IMR-90 (cell line): ENCODE measurements at regions not wholly inside any gene's neighbourhood (a gene's known extent, or its start where the extent isn't known, plus 50 kb on each side); places are given as distances from the start of the nearest gene placed in this dataset.

Experiments used
- ATAC-seq: fragments of 200-7000 bp; cut with Tn5 transposase; 2 replicates; pipeline ENCODE4 v1.9.1; 2020; ENCODE audit warnings: low read depth, mild to moderate bottlenecking, moderate library complexity
- BruUV-seq: library from RNA; stranded (reverse); fragments of 400-500 nt; replicated peaks from 2 replicates; lab custom pipeline; 2021; lab: Mats Ljungman, UMichigan
- CTCF ChIA-PET: fragments of 300-600 bp; formaldehyde crosslinking; extraction: SDS; loops from one replicate; lab custom pipeline; 2021; ENCODE audit warnings: antibody characterized with exemption; lab: Yijun Ruan, JAX
- POLR2A ChIA-PET: fragments of 300-600 bp; sonication (Branson Sonifier 250); formaldehyde crosslinking; loops from one replicate; lab custom pipeline; 2022; ENCODE audit warnings: antibody characterized with exemption; ENCODE audit not compliant: unreplicated experiment; lab: Charles Lee
- DNase-seq: peaks from one replicate; pipeline ENCODE4 v3.0.0; 2013
- H2AFZ ChIP-seq: replicated peaks from 2 replicates; pipeline ENCODE3; 2013; ENCODE audit warnings: low read length, mild to moderate bottlenecking; ENCODE audit not compliant: poor library complexity
- H2AK5ac ChIP-seq: 2 replicates; pipeline ENCODE4 v1.6.1; 2013; ENCODE audit warnings: low read depth, low read length, inconsistent platforms
- H2AK9ac ChIP-seq: replicated peaks from 2 replicates; pipeline ENCODE3; 2013; ENCODE audit warnings: mild to moderate bottlenecking, low read depth, low read length, moderate library complexity; ENCODE audit not compliant: poor library complexity
- H2BK120ac ChIP-seq: 2 replicates; pipeline ENCODE4 v1.6.1; 2013; ENCODE audit warnings: low read depth, low read length, inconsistent platforms
- H2BK15ac ChIP-seq: 3 replicates; pipeline ENCODE4 v1.6.1; 2013; ENCODE audit warnings: low read depth, low read length, inconsistent platforms
- H2BK20ac ChIP-seq: 2 replicates; pipeline ENCODE4 v1.6.1; 2013; ENCODE audit warnings: low read depth, mild to moderate bottlenecking, inconsistent platforms, low read length, moderate library complexity
- H2BK5ac ChIP-seq: 2 replicates; pipeline ENCODE4 v1.6.1; 2013; ENCODE audit warnings: mild to moderate bottlenecking, low read depth, low read length, inconsistent platforms; ENCODE audit not compliant: poor library complexity, severe bottlenecking
- H3K14ac ChIP-seq: replicated peaks from 2 replicates; pipeline ENCODE4 v1.6.1; 2013; ENCODE audit warnings: low read depth, low read length, inconsistent platforms
- H3K18ac ChIP-seq: 2 replicates; pipeline ENCODE4 v1.6.1; 2013; ENCODE audit warnings: low read depth, low read length, control low read depth
- H3K23ac ChIP-seq: 2 replicates; pipeline ENCODE4 v1.6.1; 2013; ENCODE audit warnings: low read depth, low read length, inconsistent platforms
- H3K27ac ChIP-seq: 2 replicates; pipeline ENCODE4 v1.5.1; 2013; ENCODE audit warnings: mild to moderate bottlenecking, control low read depth, low read length; ENCODE audit not compliant: insufficient read depth
- H3K27me3 ChIP-seq: 2 replicates; pipeline ENCODE4 v1.6.1; 2013; ENCODE audit warnings: low read length; ENCODE audit not compliant: control insufficient read depth, insufficient read depth
- H3K36me3 ChIP-seq: 2 replicates; pipeline ENCODE4 v1.6.1; 2013; ENCODE audit warnings: low read length, mixed read lengths; ENCODE audit not compliant: control insufficient read depth, insufficient read depth
- H3K4ac ChIP-seq: 2 replicates; pipeline ENCODE4 v1.6.1; 2013; ENCODE audit warnings: low read depth, low read length, inconsistent platforms
- H3K4me1 ChIP-seq: 2 replicates; pipeline ENCODE4 v1.6.1; 2013; ENCODE audit warnings: low read length, mixed read lengths; ENCODE audit not compliant: control insufficient read depth, insufficient read depth
- H3K4me2 ChIP-seq: 2 replicates; pipeline ENCODE4 v1.6.1; 2013; ENCODE audit warnings: low read depth, mild to moderate bottlenecking, control low read depth, low read length, moderate library complexity
- H3K4me3 ChIP-seq: 2 replicates; pipeline ENCODE4 v1.5.1; 2013; ENCODE audit warnings: low read depth, mild to moderate bottlenecking, control low read depth, low read length, moderate library complexity; ENCODE audit not compliant: insufficient read depth
- H3K56ac ChIP-seq: 2 replicates; pipeline ENCODE4 v1.6.1; 2013; ENCODE audit warnings: low read length, inconsistent platforms; ENCODE audit not compliant: insufficient read depth; ENCODE audit errors: extremely low read depth
- H3K79me1 ChIP-seq, 2 experiments: 2 replicates each; pipeline ENCODE4 v1.6.1; 2013; ENCODE audit warnings: low read length in 2 of 2, inconsistent platforms in 1 of 2, low read depth in 1 of 2
- H3K9ac ChIP-seq: 2 replicates; pipeline ENCODE4 v1.6.1; 2013; ENCODE audit warnings: low read depth, low read length, control low read depth
- H3K9me1 ChIP-seq: 2 replicates; pipeline ENCODE4 v1.6.1; 2013; ENCODE audit warnings: low read length, inconsistent platforms; ENCODE audit not compliant: insufficient read depth
- H3K9me3 ChIP-seq: 2 replicates; pipeline ENCODE4 v1.6.1; 2013; ENCODE audit warnings: low read length; ENCODE audit not compliant: control insufficient read depth, insufficient read depth
- H4K20me1 ChIP-seq: 2 replicates; pipeline ENCODE4 v1.6.1; 2013; ENCODE audit warnings: low read length, inconsistent platforms; ENCODE audit not compliant: insufficient read depth
- H4K5ac ChIP-seq: 2 replicates; pipeline ENCODE4 v1.6.1; 2013; ENCODE audit warnings: mild to moderate bottlenecking, low read depth, low read length, control low read depth
- H4K8ac ChIP-seq, 2 experiments: 2 replicates each; pipeline ENCODE4 v1.6.1; 2013; ENCODE audit warnings: low read depth in 2 of 2, low read length in 2 of 2, control low read depth in 1 of 2, inconsistent platforms in 1 of 2
- H4K91ac ChIP-seq: 2 replicates; pipeline ENCODE4 v1.6.1; 2013; ENCODE audit warnings: low read depth, low read length, inconsistent platforms; ENCODE audit not compliant: insufficient read depth
- BHLHE40 ChIP-seq: fragments of 150-350 bp; IDR thresholded peaks from 2 replicates; pipeline ENCODE4 v1.6.1; 2016; ENCODE audit warnings: mild to moderate bottlenecking, low read depth, low read length
- CHD1 ChIP-seq: IDR thresholded peaks from 2 replicates; pipeline ENCODE4 v1.6.1; 2012; ENCODE audit warnings: low read depth, low read length, improper control_type of control experiment
- CTCF ChIP-seq: conservative IDR thresholded peaks from 2 replicates; pipeline ENCODE4 v1.5.1; 2012; ENCODE audit warnings: mild to moderate bottlenecking, low read depth, low read length, improper control_type of control experiment
- ELK1 ChIP-seq: fragments of 150-350 bp; IDR thresholded peaks from 2 replicates; pipeline ENCODE4 v1.6.1; 2016; ENCODE audit warnings: low read depth, mild to moderate bottlenecking, low read length, moderate library complexity, borderline replicate concordance
- MAFK ChIP-seq: IDR thresholded peaks from 2 replicates; pipeline ENCODE4 v1.6.1; 2012; ENCODE audit warnings: low read depth, low read length, improper control_type of control experiment
- MAZ ChIP-seq: IDR thresholded peaks from 2 replicates; pipeline ENCODE4 v1.6.1; 2012; ENCODE audit warnings: low read depth, mild to moderate bottlenecking, low read length, improper control_type of control experiment, moderate library complexity, borderline replicate concordance
- MXI1 ChIP-seq: IDR thresholded peaks from 2 replicates; pipeline ENCODE4 v1.6.1; 2012; ENCODE audit warnings: low read depth, mild to moderate bottlenecking, low read length, moderate library complexity, borderline replicate concordance
- NFE2L2 ChIP-seq: fragments of 150-350 bp; IDR thresholded peaks from 2 replicates; pipeline ENCODE4 v1.6.1; 2016; ENCODE audit warnings: low read depth, mild to moderate bottlenecking, low read length
- RAD21 ChIP-seq: IDR thresholded peaks from 2 replicates; pipeline ENCODE4 v1.6.1; 2012; ENCODE audit warnings: low read length, improper control_type of control experiment
- RCOR1 ChIP-seq: IDR thresholded peaks from 2 replicates; pipeline ENCODE4 v1.6.1; 2012; ENCODE audit warnings: mild to moderate bottlenecking, low read length, improper control_type of control experiment; ENCODE audit not compliant: insufficient replicate concordance
- SMC3 ChIP-seq: fragments of 150-350 bp; IDR thresholded peaks from 2 replicates; pipeline ENCODE4 v1.6.1; 2016; ENCODE audit warnings: low read depth, mild to moderate bottlenecking, antibody characterized with exemption, low read length, moderate library complexity
- USF2 ChIP-seq: fragments of 150-350 bp; IDR thresholded peaks from 2 replicates; pipeline ENCODE4 v1.6.1; 2017; ENCODE audit warnings: mild to moderate bottlenecking, antibody characterized with exemption, low read length, low read depth
- WGBS, 2 experiments: methylation state at CpG; one replicate each; pipeline versions ENCODE4 v1.1.5 to v1.1.7; 2013; ENCODE audit warnings: missing lambda C conversion rate in 2 of 2; ENCODE audit not compliant: insufficient read length in 1 of 2; ENCODE audit errors: extremely low coverage in 2 of 2; 5-methylcytosine and 5-hydroxymethylcytosine counted together
- dilution Hi-C: fragments of 300-500 bp; cut with HindIII; formaldehyde crosslinking; loops from one replicate; pipeline ENCODE4 v1.14.3; 2018; ENCODE audit warnings: low sequenced_read_pairs; ENCODE audit not compliant: unreplicated experiment
- in situ Hi-C: fragments of 300-500 bp; cut with MboI; formaldehyde crosslinking; loops from 3 replicates; pipeline ENCODE4 v1.14.3; 2019; ENCODE audit warnings: low sequenced_read_pairs, inconsistent platforms, mixed read lengths
- intact Hi-C: fragments of 100-400 bp; cut with micrococcal nuclease; formaldehyde crosslinking; loops from 2 replicates; pipeline ENCODE4 v1.10.0; 2022

GRCh38 chr4:167613381-167613780 lies 379.1 kb upstream of the SPOCK3 start:
- Histone ChIP-seq H3K9me1 (no peaks in the 10 kb centered on the region), H3K4ac (no peak overlapping the region), H2AK5ac (no peak overlapping the region), H4K5ac (no peak overlapping the region), H2AFZ (no peak overlapping the region), H3K9ac (no peak overlapping the region), H3K56ac (no peak overlapping the region), H3K79me1 (no peaks in the 10 kb centered on the region), H3K4me1 (no peaks in the 10 kb centered on the region), H3K9me3 (no peaks in the 10 kb centered on the region), H4K8ac (no peak overlapping the region), H2BK20ac (no peak overlapping the region), H2BK15ac (no peak overlapping the region), H2AK9ac (no peak overlapping the region), H3K27me3 (no peaks in the 10 kb centered on the region), H4K91ac (no peak overlapping the region), H2BK5ac (no peak overlapping the region), H3K36me3 (no peaks in the 10 kb centered on the region), H3K4me3 (no peak overlapping the region), H3K23ac (no peak overlapping the region), H3K27ac (no peak overlapping the region), H3K4me2 (no peak overlapping the region), H3K18ac (no peak overlapping the region), H3K14ac (no peak overlapping the region), H4K20me1 (no peaks in the 10 kb centered on the region), H2BK120ac (no peak overlapping the region)
- intact Hi-C loops: no loop called here
- no CpG with 5 or more reads among the region's 3 CpGs for WGBS, 2 experiments
- no peak for DNase-seq
- in situ Hi-C loops: no loop called here
- TF ChIP-seq SMC3: no peak
- TF ChIP-seq USF2: no peak
- no peak for TF ChIP-seq CHD1
- no peak for TF ChIP-seq ELK1
- TF ChIP-seq RCOR1: no peak
- TF ChIP-seq NFE2L2: no peak
- no peak for TF ChIP-seq BHLHE40
- TF ChIP-seq RAD21: no peak
- TF ChIP-seq MAFK: no peak
- TF ChIP-seq CTCF: no peak
- TF ChIP-seq MXI1: no peak
- no peak for TF ChIP-seq MAZ
- ATAC-seq: no peak
- CTCF ChIA-PET: no interaction called here
- POLR2A ChIA-PET: no interaction called here
- BruUV-seq: no TSS peak
- dilution Hi-C loops: no loop called here
